HG03280 (cell line): ENCODE measurements at regions not wholly inside any gene's neighbourhood (a gene's known extent, or its start where the extent isn't known, plus 50 kb on each side); places are given as distances from the start of the nearest gene placed in this dataset.

Experiments
- ATAC-seq: cut with Tn5 transposase; IDR thresholded peaks from one replicate; pipeline ENCODE4 v1.9.1; 2021; ENCODE audit warnings: mild to moderate bottlenecking, moderate library complexity; ENCODE audit not compliant: unreplicated experiment

DNA sequence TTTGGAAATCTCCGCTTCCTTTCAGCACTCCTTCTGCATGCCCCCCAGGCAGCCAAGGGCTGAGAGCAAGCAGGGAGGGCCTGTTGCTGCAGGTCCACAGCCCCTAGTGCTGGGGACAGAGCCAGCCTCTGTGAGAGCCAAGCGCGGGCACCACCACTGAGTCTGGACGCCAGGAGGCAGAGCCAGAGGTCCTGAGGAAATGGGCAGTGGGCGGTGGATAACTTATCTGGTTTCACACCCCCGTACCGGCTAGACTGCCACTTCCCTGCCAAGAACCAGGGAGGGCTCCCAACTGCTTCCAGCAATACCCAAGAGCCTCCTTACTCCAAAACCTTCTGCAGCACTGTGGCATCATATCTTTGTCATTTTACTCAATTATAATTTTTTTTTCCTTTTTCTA is 141.6 kb upstream of the IGF1R start:
- no peak for ATAC-seq

GRCh38 chr15:98513428-98513986 is 134.8 kb upstream of the IGF1R start:
- no peak for ATAC-seq

DNA sequence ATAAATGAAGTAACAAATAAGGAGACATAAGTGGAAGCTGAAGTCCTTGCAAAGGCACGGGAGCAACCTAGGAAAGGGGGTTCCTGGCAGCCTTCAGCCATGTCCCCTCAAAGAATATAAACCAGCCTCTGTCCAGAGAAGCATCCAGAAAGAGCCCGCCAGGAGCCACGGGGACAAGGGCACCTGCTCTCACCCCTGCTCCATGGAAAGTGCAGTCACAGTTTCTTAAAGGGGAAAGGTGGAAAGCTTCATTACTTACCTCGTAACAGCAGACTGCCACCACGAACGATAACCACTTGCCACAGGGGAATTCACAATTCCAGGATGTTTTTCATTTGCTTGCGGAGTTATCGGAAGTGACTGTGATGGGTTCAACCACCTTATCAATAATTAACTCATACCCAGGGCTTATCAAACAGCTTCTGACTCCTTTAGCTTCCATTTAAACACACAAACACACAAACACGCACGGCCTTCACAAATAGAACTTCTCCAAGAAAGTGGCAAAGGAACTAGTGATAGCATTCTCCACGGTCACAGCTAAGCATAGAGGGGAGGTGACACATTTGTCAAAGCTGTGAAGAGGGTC is 134.2 kb upstream of the IGF1R start:
- no peak for ATAC-seq

- peak; percentile 85 for ATAC-seq
Measured at GRCh38 chr15:98518823-98519561, 129.3 kb upstream of the IGF1R start.

GRCh38 chr15:98519767-98520550 is 128.4 kb upstream of the IGF1R start:
- no peak for ATAC-seq

GRCh38 chr15:98522127-98522526 is 126.2 kb upstream of the IGF1R start:
- no peak for ATAC-seq

- no peak for ATAC-seq
Measured at GRCh38 chr15:98523912-98524662, 124.3 kb upstream of the IGF1R start.

- ATAC-seq: no peak
Measured at GRCh38 chr15:98524838-98525660, 123.3 kb upstream of the IGF1R start.

GRCh38 chr15:98525661-98526001 is 122.7 kb upstream of the IGF1R start:
- no peak for ATAC-seq

- ATAC-seq: no peak
Measured at GRCh38 chr15:98526094-98526493, 122.2 kb upstream of the IGF1R start.

- no peak for ATAC-seq
Measured at GRCh38 chr15:98528046-98528725, 120.2 kb upstream of the IGF1R start.

- no peak for ATAC-seq
Measured at GRCh38 chr15:98529205-98530145, 118.9 kb upstream of the IGF1R start.

DNA sequence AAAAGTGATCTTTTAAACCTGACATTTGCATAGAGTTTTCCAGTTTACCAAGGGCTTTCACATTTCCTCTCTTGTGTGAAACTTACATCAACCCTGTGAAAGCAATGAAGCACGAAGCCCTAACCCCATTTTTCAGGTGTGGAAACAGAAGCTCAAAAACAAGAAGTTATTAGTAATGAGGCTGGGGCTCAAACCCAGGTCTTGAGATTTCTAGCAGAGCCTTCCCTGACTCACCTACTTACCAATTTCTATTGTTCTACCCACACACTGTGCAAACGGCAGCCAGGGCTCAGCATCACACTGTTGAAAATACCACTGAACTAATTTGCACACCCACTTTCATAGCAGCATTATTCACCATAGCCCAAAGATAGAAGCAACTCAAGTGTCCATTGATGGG is 117.8 kb upstream of the IGF1R start:
- ATAC-seq: no peak

GRCh38 chr15:98532063-98532462 is 116.3 kb upstream of the IGF1R start:
- ATAC-seq: no peak

DNA sequence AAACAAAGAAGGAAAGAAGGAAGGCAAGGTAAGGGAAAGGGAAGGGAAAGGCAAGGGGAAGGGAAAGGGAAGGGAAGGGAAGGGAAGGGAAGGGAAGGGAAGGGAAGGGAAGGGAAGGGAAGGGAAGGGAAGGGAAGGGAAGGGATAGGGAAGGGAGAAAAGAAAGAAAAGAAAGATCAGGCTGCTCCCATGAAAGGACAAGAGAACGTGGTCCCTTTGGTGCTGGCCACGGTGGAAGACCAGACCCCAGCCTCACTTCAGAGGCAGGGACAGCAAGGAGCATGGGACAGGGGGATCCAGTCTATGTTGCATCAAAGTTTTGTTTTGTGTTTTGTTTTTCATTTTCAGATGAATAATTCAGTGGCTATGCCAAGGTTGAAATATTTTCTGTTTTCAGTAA is 111.4 kb upstream of the IGF1R start:
- ATAC-seq: no peak

- no peak for ATAC-seq
Measured at GRCh38 chr15:98537516-98538060, 110.8 kb upstream of the IGF1R start.

GRCh38 chr15:98541519-98541918 is 106.8 kb upstream of the IGF1R start:
- ATAC-seq: no peak

DNA sequence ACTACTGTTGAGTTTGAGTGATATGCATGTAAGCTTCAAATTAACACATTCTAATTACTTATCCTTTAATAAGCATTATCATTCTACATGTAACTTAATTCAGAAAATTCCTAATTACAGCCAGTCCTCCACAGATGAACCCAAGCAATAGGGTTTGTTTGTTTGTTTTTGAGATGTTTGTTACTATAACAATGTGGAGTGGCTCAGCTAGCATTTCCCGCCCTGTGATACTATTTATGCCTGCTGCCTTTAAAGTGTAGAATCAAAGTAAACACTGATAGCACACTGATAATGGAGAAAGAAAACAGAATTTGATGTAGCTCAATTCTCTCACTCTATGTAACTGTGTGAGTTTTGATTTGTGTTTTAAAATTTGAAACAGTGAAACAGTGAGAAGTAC is 105.1 kb upstream of the IGF1R start:
- ATAC-seq: no peak
